ENCODE measurements at regions not wholly inside any gene's neighbourhood (a gene's known extent, or its start where the extent isn't known, plus 50 kb on each side); places are given as distances from the start of the nearest gene placed in this dataset.
A peak's percentile ranks its signal among the peaks of the same experiment; 100 is the strongest.

- no peaks in the 10 kb centered on the region for H3K9me3 ChIP-seq (ENCODE audit: low read length)
- no peaks in the 10 kb centered on the region for H3K27me3 ChIP-seq (ENCODE audit: control insufficient read depth in 1 of 2, insufficient read depth in 2 of 2, low read length in 2 of 2)
- no peak overlapping the region for H3K4me3 ChIP-seq (ENCODE audit: low read depth in 1 of 2, low read length in 2 of 2)
- H3K27ac ChIP-seq (ENCODE audit: low read depth, low read length) = no peak overlapping the region
- no peaks in the 10 kb centered on the region for H3K36me3 ChIP-seq (ENCODE audit: insufficient read depth, low read length)
- H3K4me1 ChIP-seq (ENCODE audit: insufficient read depth, low read length) = no peaks in the 10 kb centered on the region
- H3K9ac ChIP-seq (ENCODE audit: low read length) = no peak overlapping the region
Observed at GRCh38 chr7:140238778-140239652, 62.2 kb upstream of the KDM7A start.

- no peaks in the 10 kb centered on the region for H3K4me1 ChIP-seq (ENCODE audit: insufficient read depth, low read length)
- no peaks in the 10 kb centered on the region for H3K27me3 ChIP-seq (ENCODE audit: control insufficient read depth in 1 of 2, insufficient read depth in 2 of 2, low read length in 2 of 2)
- no peaks in the 10 kb centered on the region for H3K9me3 ChIP-seq (ENCODE audit: low read length)
- H3K36me3 ChIP-seq (ENCODE audit: insufficient read depth, low read length) = no peaks in the 10 kb centered on the region
- H3K27ac ChIP-seq (ENCODE audit: low read depth, low read length) = no peak overlapping the region
- H3K4me3 ChIP-seq (ENCODE audit: low read depth in 1 of 2, low read length in 2 of 2) = no peak overlapping the region
- no peak overlapping the region for H3K9ac ChIP-seq (ENCODE audit: low read length)
Observed at GRCh38 chr7:140237390-140237789, 60.6 kb upstream of the KDM7A start.

- Histone ChIP-seq H3K4me1 (ENCODE audit: insufficient read depth, low read length) (peaks cover 3% of the 10 kb centered on the region), H3K9ac (ENCODE audit: low read length) (no peak overlapping the region), H3K9me3 (ENCODE audit: low read length) (no peaks in the 10 kb centered on the region), H3K36me3 (ENCODE audit: insufficient read depth, low read length) (no peaks in the 10 kb centered on the region), H3K27me3 (ENCODE audit: control insufficient read depth in 1 of 2, insufficient read depth in 2 of 2, low read length in 2 of 2) (no peaks in the 10 kb centered on the region), H3K4me3 (ENCODE audit: low read depth in 1 of 2, low read length in 2 of 2) (no peak overlapping the region), H3K27ac (ENCODE audit: low read depth, low read length) (no peak overlapping the region)
Observed at GRCh38 chr7:140236626-140237025, 59.8 kb upstream of the KDM7A start.

GRCh38 chr7:140235114-140235513 is 58.3 kb upstream of the KDM7A start:
- H3K36me3 ChIP-seq (ENCODE audit: insufficient read depth, low read length) = no peaks in the 10 kb centered on the region
- H3K27ac ChIP-seq (ENCODE audit: low read depth, low read length) = no peak overlapping the region
- no peaks in the 10 kb centered on the region for H3K27me3 ChIP-seq (ENCODE audit: control insufficient read depth in 1 of 2, insufficient read depth in 2 of 2, low read length in 2 of 2)
- no peaks in the 10 kb centered on the region for H3K9me3 ChIP-seq (ENCODE audit: low read length)
- no peak overlapping the region for H3K9ac ChIP-seq (ENCODE audit: low read length)
- no peak overlapping the region for H3K4me3 ChIP-seq (ENCODE audit: low read depth in 1 of 2, low read length in 2 of 2)
- H3K4me1 ChIP-seq (ENCODE audit: insufficient read depth, low read length) = peaks cover 5% of the 10 kb centered on the region

- peaks cover 4 to 6% of the 10 kb centered on the region in 2 donors for H3K27me3 ChIP-seq (ENCODE audit: control insufficient read depth in 1 of 2, insufficient read depth in 2 of 2, low read length in 2 of 2)
- peaks cover 10% of the 10 kb centered on the region for H3K4me1 ChIP-seq (ENCODE audit: insufficient read depth, low read length)
- no peak overlapping the region for H3K4me3 ChIP-seq (ENCODE audit: low read depth in 1 of 2, low read length in 2 of 2)
- no peak overlapping the region for H3K9ac ChIP-seq (ENCODE audit: low read length)
- H3K9me3 ChIP-seq (ENCODE audit: low read length) = no peaks in the 10 kb centered on the region
- no peak overlapping the region for H3K27ac ChIP-seq (ENCODE audit: low read depth, low read length)
- H3K36me3 ChIP-seq (ENCODE audit: insufficient read depth, low read length) = no peaks in the 10 kb centered on the region
Observed at GRCh38 chr7:140232957-140233917, 56.5 kb upstream of the KDM7A start.

- H3K9me3 ChIP-seq (ENCODE audit: low read length) = no peaks in the 10 kb centered on the region
- peaks cover 4 to 6% of the 10 kb centered on the region in 2 donors for H3K27me3 ChIP-seq (ENCODE audit: control insufficient read depth in 1 of 2, insufficient read depth in 2 of 2, low read length in 2 of 2)
- H3K4me3 ChIP-seq (ENCODE audit: low read depth in 1 of 2, low read length in 2 of 2) = peak overlapping the region; percentile 78 to 85
- H3K36me3 ChIP-seq (ENCODE audit: insufficient read depth, low read length) = no peaks in the 10 kb centered on the region
- no peak overlapping the region for H3K27ac ChIP-seq (ENCODE audit: low read depth, low read length)
- H3K9ac ChIP-seq (ENCODE audit: low read length) = no peak overlapping the region
- H3K4me1 ChIP-seq (ENCODE audit: insufficient read depth, low read length) = peaks cover 10% of the 10 kb centered on the region
Observed at GRCh38 chr7:140231771-140232491, 55.1 kb upstream of the KDM7A start.

- no peak overlapping the region for H3K27ac ChIP-seq (ENCODE audit: low read depth, low read length)
- H3K4me1 ChIP-seq (ENCODE audit: insufficient read depth, low read length) = peaks cover 10% of the 10 kb centered on the region
- H3K9ac ChIP-seq (ENCODE audit: low read length) = no peak overlapping the region
- H3K9me3 ChIP-seq (ENCODE audit: low read length) = no peaks in the 10 kb centered on the region
- H3K4me3 ChIP-seq (ENCODE audit: low read depth in 1 of 2, low read length in 2 of 2) = peak overlapping the region; percentile 78 to 85
- H3K27me3 ChIP-seq (ENCODE audit: control insufficient read depth in 1 of 2, insufficient read depth in 2 of 2, low read length in 2 of 2) = peaks cover 4 to 6% of the 10 kb centered on the region in 2 donors
- H3K36me3 ChIP-seq (ENCODE audit: insufficient read depth, low read length) = no peaks in the 10 kb centered on the region
Observed at GRCh38 chr7:140230861-140231770, 54.3 kb upstream of the KDM7A start.

- Histone ChIP-seq H3K27me3 (ENCODE audit: control insufficient read depth in 1 of 2, insufficient read depth in 2 of 2, low read length in 2 of 2) (peaks cover 4 to 6% of the 10 kb centered on the region in 2 donors), H3K4me3 (ENCODE audit: low read depth in 1 of 2, low read length in 2 of 2) (peak overlapping the region; percentile 78 to 85), H3K27ac (ENCODE audit: low read depth, low read length) (no peak overlapping the region), H3K4me1 (ENCODE audit: insufficient read depth, low read length) (peaks cover 10% of the 10 kb centered on the region), H3K36me3 (ENCODE audit: insufficient read depth, low read length) (no peaks in the 10 kb centered on the region), H3K9ac (ENCODE audit: low read length) (no peak overlapping the region), H3K9me3 (ENCODE audit: low read length) (no peaks in the 10 kb centered on the region)
Observed at GRCh38 chr7:140230516-140230860, 53.7 kb upstream of the KDM7A start.

GRCh38 chr7:140229591-140230515 is 53.1 kb upstream of the KDM7A start:
- H3K9ac ChIP-seq (ENCODE audit: low read length) = no peak overlapping the region
- H3K4me3 ChIP-seq (ENCODE audit: low read depth in 1 of 2, low read length in 2 of 2) = peak overlapping the region; percentile 78 to 85
- H3K4me1 ChIP-seq (ENCODE audit: insufficient read depth, low read length) = peaks cover 10% of the 10 kb centered on the region
- H3K27me3 ChIP-seq (ENCODE audit: control insufficient read depth in 1 of 2, insufficient read depth in 2 of 2, low read length in 2 of 2) = peaks cover 4 to 6% of the 10 kb centered on the region in 2 donors
- no peak overlapping the region for H3K27ac ChIP-seq (ENCODE audit: low read depth, low read length)
- H3K36me3 ChIP-seq (ENCODE audit: insufficient read depth, low read length) = no peaks in the 10 kb centered on the region
- no peaks in the 10 kb centered on the region for H3K9me3 ChIP-seq (ENCODE audit: low read length)

- no peaks in the 10 kb centered on the region for H3K9me3 ChIP-seq (ENCODE audit: low read length)
- no peak overlapping the region for H3K9ac ChIP-seq (ENCODE audit: low read length)
- no peak overlapping the region for H3K4me3 ChIP-seq (ENCODE audit: low read depth in 1 of 2, low read length in 2 of 2)
- peaks cover 10% of the 10 kb centered on the region for H3K4me1 ChIP-seq (ENCODE audit: insufficient read depth, low read length)
- H3K36me3 ChIP-seq (ENCODE audit: insufficient read depth, low read length) = no peaks in the 10 kb centered on the region
- peaks cover 4 to 6% of the 10 kb centered on the region in 2 donors for H3K27me3 ChIP-seq (ENCODE audit: control insufficient read depth in 1 of 2, insufficient read depth in 2 of 2, low read length in 2 of 2)
- no peak overlapping the region for H3K27ac ChIP-seq (ENCODE audit: low read depth, low read length)
Observed at GRCh38 chr7:140229101-140229525, 52.3 kb upstream of the KDM7A start.

Data from muscle layer of colon (tissue), 2 donors.